OCI-LY1 (cell line): ENCODE measurements at regions not wholly inside any gene's neighbourhood (a gene's known extent, or its start where the extent isn't known, plus 50 kb on each side); places are given as distances from the start of the nearest gene placed in this dataset.

Experiments used
- H2AFZ ChIP-seq: fragments of 200-600 bp; sonication (generic), shearing (Covaris generic); 2 replicates; pipeline ENCODE4 v1.6.0; 2014; ENCODE audit warnings: antibody characterized with exemption, mild to moderate bottlenecking, low read length
- H3F3A ChIP-seq: fragments of 200-600 bp; sonication (generic), shearing (Covaris generic); 2 replicates; pipeline ENCODE4 v1.6.0; 2014; ENCODE audit warnings: mild to moderate bottlenecking, antibody characterized with exemption, low read length, moderate library complexity; ENCODE audit not compliant: insufficient read depth
- H3K27ac ChIP-seq: fragments of 200-600 bp; sonication (generic); 2 replicates; pipeline ENCODE4 v1.5.1; 2014; ENCODE audit warnings: low read length, mixed run types, mild to moderate bottlenecking, low read depth; ENCODE audit not compliant: poor library complexity, severe bottlenecking
- H3K27me3 ChIP-seq: fragments of 200-600 bp; sonication (generic); 2 replicates; pipeline ENCODE4 v1.6.0; 2014; ENCODE audit warnings: antibody characterized with exemption, mild to moderate bottlenecking, low read length, moderate library complexity; ENCODE audit not compliant: insufficient read depth
- H3K36me3 ChIP-seq: fragments of 200-600 bp; sonication (generic); 2 replicates; pipeline ENCODE4 v1.6.1; 2014; ENCODE audit warnings: mild to moderate bottlenecking, antibody characterized with exemption, low read length, moderate library complexity, mixed read lengths; ENCODE audit not compliant: insufficient read depth
- H3K4me1 ChIP-seq: fragments of 200-600 bp; sonication (generic); 2 replicates; pipeline ENCODE4 v1.5.1; 2014; ENCODE audit warnings: mild to moderate bottlenecking, low read length, moderate library complexity; ENCODE audit not compliant: insufficient read depth, severe bottlenecking
- H3K4me2 ChIP-seq: fragments of 200-600 bp; sonication (generic), shearing (Covaris generic); 2 replicates; pipeline ENCODE4 v1.6.1; 2014; ENCODE audit warnings: low read length
- H3K4me3 ChIP-seq: fragments of 200-600 bp; sonication (generic); 2 replicates; pipeline ENCODE4 v1.5.1; 2014; ENCODE audit warnings: low read length, low read depth, mild to moderate bottlenecking, mixed read lengths; ENCODE audit not compliant: poor library complexity, severe bottlenecking
- H3K79me2 ChIP-seq: fragments of 200-600 bp; shearing (Covaris generic); 2 replicates; pipeline ENCODE4 v1.6.1; 2016; ENCODE audit warnings: mixed run types, low read length, mixed read lengths; ENCODE audit not compliant: insufficient read depth
- H3K9ac ChIP-seq: fragments of 200-600 bp; sonication (generic), shearing (Covaris generic); 2 replicates; pipeline ENCODE4 v1.6.1; 2014; ENCODE audit warnings: mild to moderate bottlenecking, low read length, mixed read lengths
- H3K9me2 ChIP-seq: fragments of 200-600 bp; sonication (generic), shearing (Covaris generic); 2 replicates; pipeline ENCODE4 v1.6.1; 2014; ENCODE audit warnings: low read depth, mild to moderate bottlenecking, low read length, mixed read lengths
- H3K9me3 ChIP-seq: fragments of 200-600 bp; shearing (Covaris generic); 2 replicates; pipeline ENCODE4 v1.6.1; 2014; ENCODE audit warnings: low read length, mixed read lengths
- H4K20me1 ChIP-seq: fragments of 200-600 bp; sonication (generic), shearing (Covaris generic); 2 replicates; pipeline ENCODE4 v1.6.0; 2016; ENCODE audit warnings: mild to moderate bottlenecking, low read length; ENCODE audit not compliant: insufficient read depth
- CTCF ChIP-seq: fragments of 200-600 bp; sonication (generic), shearing (Covaris generic); IDR thresholded peaks from 2 replicates; pipeline ENCODE4 v1.5.1; 2017; ENCODE audit warnings: mild to moderate bottlenecking, antibody characterized with exemption, low read length, moderate library complexity, mixed read lengths
- EZH2 ChIP-seq: fragments of 200-600 bp; sonication (generic), shearing (Covaris generic); IDR thresholded peaks from 2 replicates; pipeline ENCODE4 v1.8.0; 2017; ENCODE audit warnings: borderline replicate concordance, mixed run types, mild to moderate bottlenecking, antibody characterized with exemption, low read length, moderate library complexity, mixed read lengths

- Histone ChIP-seq H3K4me2 (no peak overlapping the region), H3K9me2 (no peaks in the 10 kb centered on the region), H3K79me2 (no peaks in the 10 kb centered on the region), H3F3A (no peaks in the 10 kb centered on the region), H3K4me1 (no peaks in the 10 kb centered on the region), H3K9me3 (no peaks in the 10 kb centered on the region), H3K27ac (no peak overlapping the region), H3K27me3 (no peaks in the 10 kb centered on the region), H4K20me1 (no peaks in the 10 kb centered on the region), H2AFZ (no peak overlapping the region), H3K9ac (no peak overlapping the region), H3K4me3 (no peak overlapping the region), H3K36me3 (no peaks in the 10 kb centered on the region)
- TF ChIP-seq CTCF (no peak), EZH2 (no peak)
Observed at GRCh38 chr12:25670076-25671055, 117.3 kb upstream of the LMNTD1 start.

GRCh38 chr12:25675808-25676207, 122.7 kb upstream of the LMNTD1 start:
- no peaks in the 10 kb centered on the region for H3K79me2 ChIP-seq
- TF ChIP-seq CTCF (no peak), EZH2 (no peak)

DNA sequence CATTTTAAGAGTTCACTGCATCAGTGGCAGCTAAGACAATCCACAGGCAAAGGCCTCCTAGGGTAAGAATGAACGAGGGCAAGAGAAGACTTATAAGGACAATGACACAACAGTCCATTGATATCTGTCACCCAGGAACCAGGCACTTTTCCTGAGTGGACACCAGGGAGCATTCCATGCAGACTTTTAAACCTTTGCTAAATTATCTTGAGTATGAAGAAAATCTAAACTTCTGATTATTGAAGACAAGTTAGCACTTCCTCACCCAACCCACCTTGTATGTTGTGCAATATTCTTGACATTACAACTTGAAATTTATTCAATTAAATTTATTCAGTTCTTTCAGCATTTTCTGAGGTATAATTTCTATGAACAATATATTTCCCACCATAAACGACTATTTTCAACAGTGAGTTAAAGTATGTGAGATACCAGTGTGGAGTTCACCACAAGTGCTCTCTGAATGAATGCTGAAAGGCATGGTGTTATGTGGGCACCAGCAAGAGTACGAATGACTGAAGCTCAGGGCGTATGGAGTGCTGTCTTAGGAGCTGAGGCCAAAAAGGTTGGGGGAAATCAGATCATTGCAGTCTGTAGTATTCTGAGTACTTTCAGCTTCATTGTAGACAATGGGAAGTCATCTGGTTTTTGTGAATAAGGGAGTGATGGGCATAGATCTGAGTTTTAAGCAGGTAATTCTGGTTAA, 124.3 kb upstream of the LMNTD1 start:
- no peaks in the 10 kb centered on the region for H3K9me3 ChIP-seq
- no peak overlapping the region for H3K4me3 ChIP-seq
- H2AFZ ChIP-seq: no peak overlapping the region
- no peak overlapping the region for H3K9ac ChIP-seq
- H3K27ac ChIP-seq: no peak overlapping the region
- H3K9me2 ChIP-seq: no peaks in the 10 kb centered on the region
- no peak for TF ChIP-seq CTCF
- TF ChIP-seq EZH2: no peak
- H3K27me3 ChIP-seq: no peaks in the 10 kb centered on the region
- H3K4me2 ChIP-seq: no peak overlapping the region
- H3K36me3 ChIP-seq: no peaks in the 10 kb centered on the region
- H3K4me1 ChIP-seq: no peaks in the 10 kb centered on the region
- no peaks in the 10 kb centered on the region for H4K20me1 ChIP-seq
- H3F3A ChIP-seq: no peaks in the 10 kb centered on the region
- no peaks in the 10 kb centered on the region for H3K79me2 ChIP-seq

More at GRCh38 chr12:25675808-25676207, 122.7 kb upstream of the LMNTD1 start:
- H4K20me1 ChIP-seq: no peaks in the 10 kb centered on the region
- H3K27me3 ChIP-seq: no peaks in the 10 kb centered on the region
- no peak overlapping the region for H3K9ac ChIP-seq
- no peak overlapping the region for H3K4me3 ChIP-seq
- no peak overlapping the region for H3K4me2 ChIP-seq
- no peak overlapping the region for H3K27ac ChIP-seq
- no peak overlapping the region for H2AFZ ChIP-seq
- H3K4me1 ChIP-seq: no peaks in the 10 kb centered on the region
- H3K9me2 ChIP-seq: no peaks in the 10 kb centered on the region
- H3K36me3 ChIP-seq: no peaks in the 10 kb centered on the region
- no peaks in the 10 kb centered on the region for H3F3A ChIP-seq
- H3K9me3 ChIP-seq: no peaks in the 10 kb centered on the region
